NOMO-1 treated with DMSO at 0.1 percent for 48 hours (cell line): ENCODE measurements at regions not wholly inside any gene's neighbourhood (a gene's known extent, or its start where the extent isn't known, plus 50 kb on each side); places are given as distances from the start of the nearest gene placed in this dataset.

Experiments
- DNase-seq: peaks from one replicate; lab custom pipeline; 2025; ENCODE audit not compliant: unreplicated experiment; lab: John Stamatoyannopoulos, UW

- DNase-seq, result no peak
Measured at GRCh38 chr4:104763554-104764222, 269.0 kb upstream of the CXXC4 start.

GRCh38 chr4:104766676-104767075 lies 272.0 kb upstream of the CXXC4 start:
- DNase-seq, result no peak

DNA sequence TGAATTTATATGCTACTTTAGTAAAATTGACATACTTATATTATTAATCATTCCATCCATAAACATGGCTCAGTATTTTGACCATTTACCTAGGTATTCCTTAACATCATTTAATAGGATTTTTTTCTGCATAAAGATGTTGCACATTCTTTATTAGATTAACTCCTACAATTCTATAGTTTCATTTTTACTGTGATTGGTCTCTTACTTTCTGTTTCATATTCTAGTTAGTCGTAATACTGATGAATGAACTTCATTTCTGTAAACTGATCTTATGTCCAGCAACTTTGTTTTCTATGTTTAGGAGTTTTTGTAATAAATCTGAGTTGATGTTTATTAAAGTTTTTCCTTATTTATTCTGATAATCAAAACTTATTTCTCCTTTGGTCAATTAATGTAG lies 278.2 kb upstream of the CXXC4 start:
- no peak for DNase-seq

- DNase-seq, result peak; percentile 28
Measured at GRCh38 chr4:104795264-104795939, 300.7 kb upstream of the CXXC4 start.

DNA sequence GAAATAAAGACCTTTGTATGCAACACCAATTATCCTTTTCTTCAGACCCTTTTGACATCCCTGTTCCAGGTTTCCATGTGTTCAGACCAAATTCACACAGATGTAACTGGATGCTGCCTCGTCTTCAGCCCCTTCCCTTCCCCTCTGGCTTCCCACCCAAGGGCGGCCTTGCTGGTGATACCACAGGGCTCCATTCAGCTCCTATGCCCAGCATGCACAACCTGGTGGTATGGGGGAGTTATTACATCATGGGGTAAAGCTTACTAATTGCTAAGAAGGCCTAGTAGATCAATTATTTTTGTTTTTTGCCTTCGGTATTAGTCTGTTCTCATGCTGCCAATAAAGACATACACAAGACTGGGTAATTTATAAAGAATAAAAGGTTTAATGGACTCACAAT lies 317.0 kb upstream of the CXXC4 start:
- no peak for DNase-seq

GRCh38 chr4:104815665-104816064 lies 321.0 kb upstream of the CXXC4 start:
- peak; percentile 58 for DNase-seq

- DNase-seq, result no peak
Measured at GRCh38 chr4:104818579-104818978, 323.9 kb upstream of the CXXC4 start.

- no peak for DNase-seq
Measured at GRCh38 chr4:104826171-104826570, 320.5 kb upstream of the TET2 start.

- no peak for DNase-seq
Measured at GRCh38 chr4:104829761-104830160, 316.9 kb upstream of the TET2 start.

GRCh38 chr4:104848597-104849225 lies 298.0 kb upstream of the TET2 start:
- DNase-seq, result no peak

DNA sequence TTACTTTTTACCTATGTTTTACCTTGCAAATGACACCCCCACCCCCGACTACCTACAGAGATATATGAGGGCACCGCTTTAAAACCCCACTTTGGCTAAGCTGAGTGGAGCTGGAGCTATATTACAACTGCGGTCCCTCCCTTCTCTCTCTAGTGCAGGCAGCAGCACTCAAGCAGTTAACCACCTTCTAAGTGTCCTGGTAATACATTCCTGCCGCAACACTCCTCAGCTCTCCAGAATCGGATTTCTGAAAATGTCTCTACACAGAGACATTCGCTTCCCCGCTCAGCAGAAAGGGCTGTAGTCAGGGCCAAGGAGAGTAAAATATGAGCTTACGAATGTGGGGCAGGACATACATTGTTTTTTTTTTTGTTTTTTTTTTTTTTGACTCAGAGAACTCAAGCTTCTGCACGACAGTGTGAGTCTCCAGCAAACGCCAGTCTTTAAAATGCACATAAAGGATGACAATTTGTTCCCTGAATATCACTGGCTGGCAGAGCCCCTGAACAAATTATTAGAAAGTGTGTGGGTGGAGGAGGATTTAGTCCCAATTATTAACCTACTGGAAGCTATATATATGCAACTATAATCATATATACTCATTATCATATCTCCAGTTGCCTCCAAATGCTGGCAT lies 287.0 kb upstream of the TET2 start:
- no peak for DNase-seq

DNA sequence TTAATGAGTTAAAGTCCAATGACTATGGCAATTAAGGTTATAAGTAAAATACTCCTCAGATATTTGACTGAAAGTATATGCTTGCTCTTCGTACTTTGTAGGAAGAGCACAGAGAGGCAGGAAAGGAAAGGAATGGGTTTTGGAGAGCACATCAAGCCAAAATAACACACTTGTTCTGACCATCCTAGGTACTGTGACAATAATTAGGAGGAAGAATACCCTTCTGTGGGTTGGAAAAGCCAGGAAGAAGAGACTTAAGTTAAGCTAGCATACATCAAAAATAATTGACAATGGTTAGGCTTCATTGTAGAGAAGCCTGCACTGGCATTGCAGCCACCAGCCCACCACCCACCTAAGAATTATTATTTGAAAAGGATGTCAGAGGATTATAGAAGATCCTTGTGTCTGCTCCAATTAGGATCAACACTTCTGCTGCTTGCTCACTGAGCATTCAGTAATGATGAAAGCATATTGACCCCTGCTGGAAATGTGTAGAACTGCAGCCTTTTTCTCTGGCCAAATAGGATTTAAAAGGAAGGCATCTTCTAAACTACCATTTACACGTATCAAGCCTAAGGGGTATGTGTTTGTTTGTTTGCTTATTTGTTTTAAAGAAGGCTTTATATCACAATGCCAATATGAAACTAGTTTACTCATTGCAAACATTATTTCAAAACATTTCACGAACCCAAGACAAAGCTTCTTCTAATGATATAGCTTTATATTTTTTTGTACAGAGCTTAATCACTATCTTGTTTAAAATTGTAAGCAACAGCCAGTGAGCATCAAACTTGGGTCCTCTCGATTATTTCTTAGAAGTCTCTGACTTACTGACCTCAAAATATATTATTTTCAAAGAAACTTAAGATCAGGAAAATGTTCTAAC lies 286.2 kb upstream of the TET2 start:
- peak; percentile 64 for DNase-seq

DNA sequence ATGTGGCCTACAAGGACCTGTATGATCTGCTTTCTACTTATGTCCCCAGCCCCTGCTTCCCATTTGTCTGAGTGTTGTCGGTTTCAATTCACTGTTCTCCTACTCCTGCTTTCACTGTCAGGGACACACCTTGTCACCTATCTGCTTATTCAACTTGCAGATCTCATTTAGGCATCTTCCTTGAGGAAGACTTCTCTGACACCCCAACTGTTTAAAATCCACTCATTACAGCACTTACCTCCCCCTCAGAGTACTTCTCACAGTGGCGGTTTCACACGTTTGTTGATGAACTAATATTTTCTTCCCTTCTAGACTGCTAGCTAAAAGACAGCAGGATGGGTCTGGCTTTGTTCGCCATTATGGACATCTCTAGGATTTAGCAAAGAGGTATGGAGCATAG lies 279.9 kb upstream of the TET2 start:
- DNase-seq, result no peak

DNA sequence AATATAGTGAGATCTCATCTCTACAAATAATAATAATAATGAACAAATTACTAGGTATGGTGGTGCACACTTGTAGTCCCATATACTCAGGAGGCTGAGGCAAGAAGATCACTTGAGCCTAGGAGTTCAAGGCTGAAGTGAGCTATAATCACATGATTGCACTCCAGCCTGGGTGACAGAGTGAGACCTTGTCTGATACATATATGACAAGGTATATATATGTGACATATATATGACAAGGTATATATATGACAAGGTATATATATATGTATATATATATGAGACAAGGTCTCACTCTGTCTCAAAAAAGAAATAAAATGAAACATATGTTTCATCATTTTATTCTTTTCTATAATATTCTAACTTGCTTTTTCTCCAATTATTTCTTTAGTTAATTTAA lies 278.1 kb upstream of the TET2 start:
- no peak for DNase-seq

- DNase-seq, result no peak
Measured at GRCh38 chr4:104868958-104869357, 277.7 kb upstream of the TET2 start.

GRCh38 chr4:104869831-104870230 lies 276.8 kb upstream of the TET2 start:
- peak; percentile 14 for DNase-seq

GRCh38 chr4:104870495-104871233 lies 276.0 kb upstream of the TET2 start:
- DNase-seq, result peak; percentile 29

DNA sequence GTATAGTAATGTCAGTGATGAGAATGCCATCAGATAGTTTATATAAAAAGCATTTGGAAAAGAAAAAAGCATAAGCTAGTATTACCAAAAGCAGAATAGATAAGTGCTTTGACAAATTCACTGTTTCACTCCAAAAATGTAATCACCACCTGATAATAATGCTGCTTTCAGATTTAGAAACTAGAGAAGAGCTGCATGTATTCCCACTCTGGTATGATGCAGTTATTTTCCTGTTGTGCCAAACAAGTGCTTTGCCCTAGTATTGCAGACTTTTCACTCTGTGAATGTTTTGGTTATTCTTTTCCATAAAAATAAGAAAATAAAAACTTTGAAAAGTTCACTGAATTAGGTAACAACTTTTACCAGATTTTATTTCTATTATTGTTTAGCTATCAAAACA lies 267.7 kb upstream of the TET2 start:
- DNase-seq, result no peak

GRCh38 chr4:104879367-104879766 lies 267.3 kb upstream of the TET2 start:
- no peak for DNase-seq

- no peak for DNase-seq
Measured at GRCh38 chr4:104879854-104880253, 266.8 kb upstream of the TET2 start.
